Thyroid gland (tissue), 4 donors: ENCODE measurements at regions not wholly inside any gene's neighbourhood (a gene's known extent, or its start where the extent isn't known, plus 50 kb on each side); places are given as distances from the start of the nearest gene placed in this dataset.

Experiments used
- CTCF ChIP-seq, 6 experiments: fragments of 200-600 bp in 3 of 6; fragments of 450-650 bp in 3 of 6; sonication (generic) in 3 of 6; IDR thresholded peaks; one replicate each; pipeline ENCODE4 v1.5.1; 2016 to 2019; ENCODE audit warnings: antibody characterized with exemption in 6 of 6, mild to moderate bottlenecking in 2 of 6, inconsistent platforms in 1 of 6, moderate library complexity in 1 of 6
- POLR2A ChIP-seq, 2 donors: fragments of 450-650 bp; IDR thresholded peaks; one replicate each; pipeline ENCODE4 v1.6.1; 2017; ENCODE audit warnings: antibody characterized with exemption in 2 of 2, mild to moderate bottlenecking in 2 of 2, moderate library complexity in 1 of 2

- TF ChIP-seq POLR2A (IDR thresholded peaks at IDR 0.05) (no peak), CTCF (IDR thresholded peaks at IDR 0.05) (no peak)
Observed at GRCh38 chr1:55530749-55531478, 315.8 kb upstream of the USP24 start.
